HG03432 (cell line): ENCODE measurements at regions not wholly inside any gene's neighbourhood (a gene's known extent, or its start where the extent isn't known, plus 50 kb on each side); places are given as distances from the start of the nearest gene placed in this dataset.
"Not testable (repeated sequence)": the region's sequence is repeated elsewhere in the genome, so short reads cannot be mapped to it uniquely, and the experiment has no call there.

Experiments used
- ATAC-seq: cut with Tn5 transposase; IDR thresholded peaks from one replicate; pipeline ENCODE4 v1.9.1; 2021; ENCODE audit warnings: mild to moderate bottlenecking, moderate library complexity; ENCODE audit not compliant: unreplicated experiment

- no peak for ATAC-seq
Measured at GRCh38 chr4:158397781-158398180, 123.9 kb upstream of the RXFP1 start.

- not testable (repeated sequence) for ATAC-seq
Measured at GRCh38 chr4:158407961-158408360, 113.7 kb upstream of the RXFP1 start.

- ATAC-seq: no peak
Measured at GRCh38 chr4:158410272-158410671, 111.4 kb upstream of the RXFP1 start.

GRCh38 chr4:158411269-158411668, 110.4 kb upstream of the RXFP1 start:
- ATAC-seq: no peak

GRCh38 chr4:158418679-158419078, 103.0 kb upstream of the RXFP1 start:
- ATAC-seq: not testable (repeated sequence)

GRCh38 chr4:158420782-158421181, 100.9 kb upstream of the RXFP1 start:
- no peak for ATAC-seq

GRCh38 chr4:158422546-158422945, 99.1 kb upstream of the RXFP1 start:
- ATAC-seq: no peak

- no peak for ATAC-seq
Measured at GRCh38 chr4:158428242-158428641, 93.4 kb upstream of the RXFP1 start.

GRCh38 chr4:158442736-158443135, 78.9 kb upstream of the RXFP1 start:
- no peak for ATAC-seq

GRCh38 chr4:158443731-158444130, 78.0 kb upstream of the RXFP1 start:
- no peak for ATAC-seq

GRCh38 chr4:158444621-158445020, 77.1 kb upstream of the RXFP1 start:
- ATAC-seq: no peak

- ATAC-seq: no peak
Measured at GRCh38 chr4:158446106-158446505, 75.6 kb upstream of the RXFP1 start.

- no peak for ATAC-seq
Measured at GRCh38 chr4:158450741-158451140, 70.9 kb upstream of the RXFP1 start.

GRCh38 chr4:158452116-158452515, 69.6 kb upstream of the RXFP1 start:
- ATAC-seq: not testable (repeated sequence)

GRCh38 chr4:158458271-158458895, 63.3 kb upstream of the RXFP1 start:
- ATAC-seq: no peak

GRCh38 chr4:158459085-158459820, 62.4 kb upstream of the RXFP1 start:
- ATAC-seq: no peak

- no peak for ATAC-seq
Measured at GRCh38 chr4:158461336-158461735, 60.3 kb upstream of the RXFP1 start.

GRCh38 chr4:158462611-158463010, 59.1 kb upstream of the RXFP1 start:
- ATAC-seq: no peak
